H1 (cell line): ENCODE measurements at regions not wholly inside any gene's neighbourhood (a gene's known extent, or its start where the extent isn't known, plus 50 kb on each side); places are given as distances from the start of the nearest gene placed in this dataset.

Experiments
- EGR1 ChIP-seq: IDR thresholded peaks from 2 replicates; pipeline ENCODE4 v1.6.1; 2011; ENCODE audit warnings: low read depth, low read length, borderline replicate concordance
- GABPA ChIP-seq: IDR thresholded peaks from 2 replicates; pipeline ENCODE4 v1.6.1; 2011; ENCODE audit warnings: mild to moderate bottlenecking, low read length, moderate library complexity, borderline replicate concordance; ENCODE audit not compliant: insufficient read depth
- RFX5 ChIP-seq: IDR thresholded peaks from 2 replicates; pipeline ENCODE4 v1.6.1; 2011; ENCODE audit warnings: low read depth, low read length, improper control_type of control experiment, borderline replicate concordance
- RNF2 ChIP-seq: fragments of 200-900, 300-1000 bp; sonication (generic); IDR thresholded peaks from 2 replicates; pipeline ENCODE4 v1.7.1; 2016; ENCODE audit warnings: borderline replicate concordance, low read depth, mild to moderate bottlenecking, antibody characterized with exemption, low read length; ENCODE audit not compliant: poor library complexity, severe bottlenecking; ENCODE audit errors: missing control alignments
- SAP30 ChIP-seq: fragments of 300-600 bp; sonication (generic); IDR thresholded peaks from 2 replicates; pipeline ENCODE4 v1.7.1; 2012; ENCODE audit warnings: low read length, moderate library complexity, mild to moderate bottlenecking, inconsistent platforms; ENCODE audit not compliant: insufficient read depth, insufficient replicate concordance
- SP1 ChIP-seq: IDR thresholded peaks from 2 replicates; pipeline ENCODE4 v1.6.1; 2011; ENCODE audit warnings: low read depth, low read length
- SUZ12 ChIP-seq: fragments of 200-600 bp; sonication (generic); IDR thresholded peaks from 2 replicates; pipeline ENCODE4 v1.6.1; 2012; ENCODE audit warnings: mild to moderate bottlenecking, inconsistent platforms, low read length, moderate library complexity, mixed read lengths
- TAF1 ChIP-seq: IDR thresholded peaks from 2 replicates; pipeline ENCODE4 v1.6.1; 2011; ENCODE audit warnings: mild to moderate bottlenecking, low read depth, low read length
- TCF12 ChIP-seq: IDR thresholded peaks from 2 replicates; pipeline ENCODE4 v1.6.1; 2011; ENCODE audit warnings: low read depth, mild to moderate bottlenecking, low read length
- TF ChIP-seq, protein P1 (sequence below): fragments of 300-600 bp; sonication (generic); IDR thresholded peaks from 2 replicates; pipeline ENCODE4 v1.7.1; 2012; ENCODE audit warnings: low read length, moderate library complexity, mild to moderate bottlenecking, inconsistent platforms; ENCODE audit not compliant: insufficient replicate concordance

DNA sequence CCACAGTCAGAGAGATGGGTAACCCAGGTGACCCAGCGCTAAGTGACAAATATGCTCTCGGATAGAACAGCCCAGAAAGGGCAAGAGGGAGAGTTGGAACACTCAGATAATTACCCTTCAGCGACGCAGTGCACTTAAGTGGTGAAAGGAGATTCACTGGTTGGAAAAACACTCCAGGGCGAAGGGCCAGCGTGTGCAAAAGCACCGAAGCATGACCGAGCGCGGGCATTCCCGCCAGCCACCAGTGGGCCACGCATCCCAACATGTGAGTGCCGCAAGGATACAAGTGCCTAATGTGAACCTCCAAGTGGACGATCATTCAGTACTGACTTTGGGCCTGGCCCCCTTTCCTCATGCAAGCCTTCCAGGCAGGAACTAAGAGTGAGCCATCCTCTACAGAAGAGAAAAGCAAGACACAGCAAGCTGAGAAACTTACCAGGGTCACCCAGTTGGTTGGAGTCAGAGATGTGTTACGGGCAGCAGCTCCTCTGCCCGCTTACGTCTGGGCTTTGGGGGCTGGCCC, 258.4 kb downstream of the C16orf95 start (continued):
- TF ChIP-seq, protein P1, sequence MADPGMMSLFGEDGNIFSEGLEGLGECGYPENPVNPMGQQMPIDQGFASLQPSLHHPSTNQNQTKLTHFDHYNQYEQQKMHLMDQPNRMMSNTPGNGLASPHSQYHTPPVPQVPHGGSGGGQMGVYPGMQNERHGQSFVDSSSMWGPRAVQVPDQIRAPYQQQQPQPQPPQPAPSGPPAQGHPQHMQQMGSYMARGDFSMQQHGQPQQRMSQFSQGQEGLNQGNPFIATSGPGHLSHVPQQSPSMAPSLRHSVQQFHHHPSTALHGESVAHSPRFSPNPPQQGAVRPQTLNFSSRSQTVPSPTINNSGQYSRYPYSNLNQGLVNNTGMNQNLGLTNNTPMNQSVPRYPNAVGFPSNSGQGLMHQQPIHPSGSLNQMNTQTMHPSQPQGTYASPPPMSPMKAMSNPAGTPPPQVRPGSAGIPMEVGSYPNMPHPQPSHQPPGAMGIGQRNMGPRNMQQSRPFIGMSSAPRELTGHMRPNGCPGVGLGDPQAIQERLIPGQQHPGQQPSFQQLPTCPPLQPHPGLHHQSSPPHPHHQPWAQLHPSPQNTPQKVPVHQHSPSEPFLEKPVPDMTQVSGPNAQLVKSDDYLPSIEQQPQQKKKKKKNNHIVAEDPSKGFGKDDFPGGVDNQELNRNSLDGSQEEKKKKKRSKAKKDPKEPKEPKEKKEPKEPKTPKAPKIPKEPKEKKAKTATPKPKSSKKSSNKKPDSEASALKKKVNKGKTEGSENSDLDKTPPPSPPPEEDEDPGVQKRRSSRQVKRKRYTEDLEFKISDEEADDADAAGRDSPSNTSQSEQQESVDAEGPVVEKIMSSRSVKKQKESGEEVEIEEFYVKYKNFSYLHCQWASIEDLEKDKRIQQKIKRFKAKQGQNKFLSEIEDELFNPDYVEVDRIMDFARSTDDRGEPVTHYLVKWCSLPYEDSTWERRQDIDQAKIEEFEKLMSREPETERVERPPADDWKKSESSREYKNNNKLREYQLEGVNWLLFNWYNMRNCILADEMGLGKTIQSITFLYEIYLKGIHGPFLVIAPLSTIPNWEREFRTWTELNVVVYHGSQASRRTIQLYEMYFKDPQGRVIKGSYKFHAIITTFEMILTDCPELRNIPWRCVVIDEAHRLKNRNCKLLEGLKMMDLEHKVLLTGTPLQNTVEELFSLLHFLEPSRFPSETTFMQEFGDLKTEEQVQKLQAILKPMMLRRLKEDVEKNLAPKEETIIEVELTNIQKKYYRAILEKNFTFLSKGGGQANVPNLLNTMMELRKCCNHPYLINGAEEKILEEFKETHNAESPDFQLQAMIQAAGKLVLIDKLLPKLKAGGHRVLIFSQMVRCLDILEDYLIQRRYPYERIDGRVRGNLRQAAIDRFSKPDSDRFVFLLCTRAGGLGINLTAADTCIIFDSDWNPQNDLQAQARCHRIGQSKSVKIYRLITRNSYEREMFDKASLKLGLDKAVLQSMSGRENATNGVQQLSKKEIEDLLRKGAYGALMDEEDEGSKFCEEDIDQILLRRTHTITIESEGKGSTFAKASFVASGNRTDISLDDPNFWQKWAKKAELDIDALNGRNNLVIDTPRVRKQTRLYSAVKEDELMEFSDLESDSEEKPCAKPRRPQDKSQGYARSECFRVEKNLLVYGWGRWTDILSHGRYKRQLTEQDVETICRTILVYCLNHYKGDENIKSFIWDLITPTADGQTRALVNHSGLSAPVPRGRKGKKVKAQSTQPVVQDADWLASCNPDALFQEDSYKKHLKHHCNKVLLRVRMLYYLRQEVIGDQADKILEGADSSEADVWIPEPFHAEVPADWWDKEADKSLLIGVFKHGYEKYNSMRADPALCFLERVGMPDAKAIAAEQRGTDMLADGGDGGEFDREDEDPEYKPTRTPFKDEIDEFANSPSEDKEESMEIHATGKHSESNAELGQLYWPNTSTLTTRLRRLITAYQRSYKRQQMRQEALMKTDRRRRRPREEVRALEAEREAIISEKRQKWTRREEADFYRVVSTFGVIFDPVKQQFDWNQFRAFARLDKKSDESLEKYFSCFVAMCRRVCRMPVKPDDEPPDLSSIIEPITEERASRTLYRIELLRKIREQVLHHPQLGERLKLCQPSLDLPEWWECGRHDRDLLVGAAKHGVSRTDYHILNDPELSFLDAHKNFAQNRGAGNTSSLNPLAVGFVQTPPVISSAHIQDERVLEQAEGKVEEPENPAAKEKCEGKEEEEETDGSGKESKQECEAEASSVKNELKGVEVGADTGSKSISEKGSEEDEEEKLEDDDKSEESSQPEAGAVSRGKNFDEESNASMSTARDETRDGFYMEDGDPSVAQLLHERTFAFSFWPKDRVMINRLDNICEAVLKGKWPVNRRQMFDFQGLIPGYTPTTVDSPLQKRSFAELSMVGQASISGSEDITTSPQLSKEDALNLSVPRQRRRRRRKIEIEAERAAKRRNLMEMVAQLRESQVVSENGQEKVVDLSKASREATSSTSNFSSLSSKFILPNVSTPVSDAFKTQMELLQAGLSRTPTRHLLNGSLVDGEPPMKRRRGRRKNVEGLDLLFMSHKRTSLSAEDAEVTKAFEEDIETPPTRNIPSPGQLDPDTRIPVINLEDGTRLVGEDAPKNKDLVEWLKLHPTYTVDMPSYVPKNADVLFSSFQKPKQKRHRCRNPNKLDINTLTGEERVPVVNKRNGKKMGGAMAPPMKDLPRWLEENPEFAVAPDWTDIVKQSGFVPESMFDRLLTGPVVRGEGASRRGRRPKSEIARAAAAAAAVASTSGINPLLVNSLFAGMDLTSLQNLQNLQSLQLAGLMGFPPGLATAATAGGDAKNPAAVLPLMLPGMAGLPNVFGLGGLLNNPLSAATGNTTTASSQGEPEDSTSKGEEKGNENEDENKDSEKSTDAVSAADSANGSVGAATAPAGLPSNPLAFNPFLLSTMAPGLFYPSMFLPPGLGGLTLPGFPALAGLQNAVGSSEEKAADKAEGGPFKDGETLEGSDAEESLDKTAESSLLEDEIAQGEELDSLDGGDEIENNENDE: no peak
- no peak for TF ChIP-seq SAP30
- no peak for TF ChIP-seq EGR1
- TF ChIP-seq RNF2: no peak
- TF ChIP-seq TCF12: no peak
- no peak for TF ChIP-seq RFX5
- TF ChIP-seq GABPA: no peak
- no peak for TF ChIP-seq SP1
- no peak for TF ChIP-seq SUZ12
- TF ChIP-seq TAF1: no peak
